Amniotic epithelial cell (primary cell): ENCODE measurements at regions not wholly inside any gene's neighbourhood (a gene's known extent, or its start where the extent isn't known, plus 50 kb on each side); places are given as distances from the start of the nearest gene placed in this dataset.

ENCODE experiments used
- DNase-seq: peaks from one replicate; pipeline ENCODE4 v3.0.0-alpha.2; 2010; ENCODE audit warnings: low read depth

DNA sequence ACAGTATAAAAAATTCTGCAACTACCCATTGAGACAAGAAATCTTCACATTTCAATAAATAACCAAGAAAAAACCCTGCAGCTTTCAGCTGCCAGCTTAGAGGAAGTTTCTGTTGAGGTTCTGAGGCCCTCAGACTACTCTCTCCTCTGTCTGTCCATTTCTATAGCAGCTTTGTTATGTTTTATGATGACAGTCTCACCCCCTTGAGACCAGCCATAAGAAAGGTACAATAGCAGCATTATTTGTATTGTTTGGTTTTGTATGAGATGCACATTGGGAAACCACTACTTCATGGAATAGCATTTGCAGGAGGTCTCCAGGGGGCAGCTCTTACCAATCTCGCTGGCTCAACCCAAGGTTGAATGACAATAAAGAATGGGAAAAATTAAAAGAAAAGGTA, 334.6 kb upstream of the VRK2 start:
- DNase-seq: no peak

DNA sequence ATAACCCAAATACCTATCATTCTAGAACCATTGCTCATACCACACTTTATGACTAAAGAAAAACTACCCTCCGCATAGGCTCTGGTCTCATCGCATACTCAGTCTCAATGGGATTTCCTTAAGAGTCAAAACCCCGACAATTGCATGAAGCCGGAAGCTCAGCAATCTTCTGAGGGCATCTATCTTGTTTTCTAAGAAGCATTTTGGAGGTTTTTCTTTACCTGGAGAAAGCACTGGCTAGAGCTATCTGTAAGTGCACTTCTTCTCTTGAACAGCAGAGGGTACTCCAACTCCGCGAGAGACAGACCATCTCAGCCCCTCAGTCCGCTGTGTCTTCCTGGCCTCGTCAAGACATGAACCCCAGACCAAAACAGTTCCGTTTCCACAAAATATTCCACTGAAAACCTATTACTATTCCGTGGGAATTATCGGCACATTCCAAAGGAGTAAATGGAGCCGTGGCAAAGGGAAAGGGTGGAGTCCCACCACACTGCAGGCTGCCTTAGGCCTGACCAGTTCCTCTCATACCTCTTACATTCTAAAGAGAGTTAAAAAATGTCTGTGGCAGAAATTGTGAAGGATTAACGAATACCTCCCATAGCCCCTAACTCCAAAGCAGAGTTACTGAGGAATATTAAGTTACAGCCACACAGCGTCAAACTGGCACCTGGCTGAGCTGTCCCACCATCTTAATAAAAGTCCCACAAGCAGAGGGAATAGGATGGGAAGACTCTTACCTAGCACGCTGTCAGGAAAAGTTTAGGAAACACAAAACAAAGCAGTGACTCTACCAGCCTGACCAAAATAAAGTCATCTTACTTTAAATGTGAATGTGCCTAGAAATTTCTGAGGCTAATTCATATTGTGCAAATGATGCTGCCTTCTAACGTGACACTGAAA, 325.6 kb upstream of the VRK2 start:
- peak; percentile 53 for DNase-seq

DNA sequence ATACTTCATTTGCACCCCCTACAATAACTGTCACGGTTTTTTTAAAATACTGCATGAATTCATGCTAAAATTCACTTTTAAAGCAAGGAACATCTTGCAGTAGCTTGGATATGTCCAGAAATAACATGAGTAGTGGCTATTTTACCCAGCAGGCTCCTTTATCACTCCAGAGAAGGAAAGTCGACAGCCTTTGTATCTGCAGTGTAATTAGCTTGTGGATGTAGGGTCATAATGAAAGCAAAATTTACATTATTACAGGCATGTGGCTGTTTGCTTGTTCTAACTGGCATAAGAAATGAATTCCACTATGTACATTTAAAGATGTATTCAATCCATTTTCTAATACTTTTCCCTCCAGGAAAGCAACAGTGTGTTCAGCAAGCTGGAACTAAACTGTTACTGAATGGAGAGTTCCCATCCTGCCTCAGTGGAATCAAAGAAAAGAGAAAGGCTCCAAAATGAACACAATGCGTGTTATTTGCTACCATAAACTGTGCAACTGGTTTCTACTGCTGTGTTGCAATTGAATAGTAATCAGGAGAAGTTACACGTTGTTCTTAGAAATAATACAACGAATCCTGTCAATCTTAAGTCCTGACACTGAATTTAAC, 321.2 kb upstream of the VRK2 start:
- no peak for DNase-seq

DNA sequence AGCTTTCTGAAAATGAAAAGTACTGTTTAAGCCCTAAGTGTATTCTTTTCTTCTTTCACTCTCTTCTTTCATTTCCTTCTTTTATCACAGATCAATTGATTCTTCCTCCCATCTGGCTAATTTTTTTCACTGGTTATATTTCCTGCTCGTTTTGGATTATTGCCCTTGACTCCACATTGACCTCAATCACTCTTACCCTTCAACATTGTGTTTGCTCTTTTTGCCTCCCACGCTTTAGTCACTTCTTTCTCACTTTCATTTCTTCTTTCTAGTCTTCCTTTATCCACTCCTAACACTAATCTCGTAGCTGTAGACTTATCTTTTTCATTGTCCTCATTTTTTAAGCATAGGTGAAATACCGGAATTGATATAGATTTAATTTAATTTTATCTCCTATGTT, 320.3 kb upstream of the VRK2 start:
- DNase-seq: no peak

DNA sequence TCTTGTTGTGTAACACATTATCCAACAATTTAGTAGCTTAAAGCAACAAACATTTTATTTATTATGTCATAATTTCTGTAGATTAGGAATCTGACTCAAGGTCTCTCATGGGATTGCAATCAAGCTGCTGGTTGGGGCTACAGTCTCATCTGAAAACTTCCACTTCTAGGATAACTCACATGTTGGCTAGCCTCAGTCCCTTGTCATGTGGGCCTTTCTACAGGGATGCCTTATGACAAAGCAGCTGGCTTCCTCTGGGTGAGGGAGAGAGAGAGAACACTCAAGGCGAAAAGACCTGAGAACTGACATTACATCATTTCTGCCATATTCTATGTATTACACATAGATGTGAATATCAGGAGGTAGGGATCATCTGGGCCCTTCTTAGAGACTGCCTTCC, 317.9 kb upstream of the VRK2 start:
- DNase-seq: peak; percentile 3

DNA sequence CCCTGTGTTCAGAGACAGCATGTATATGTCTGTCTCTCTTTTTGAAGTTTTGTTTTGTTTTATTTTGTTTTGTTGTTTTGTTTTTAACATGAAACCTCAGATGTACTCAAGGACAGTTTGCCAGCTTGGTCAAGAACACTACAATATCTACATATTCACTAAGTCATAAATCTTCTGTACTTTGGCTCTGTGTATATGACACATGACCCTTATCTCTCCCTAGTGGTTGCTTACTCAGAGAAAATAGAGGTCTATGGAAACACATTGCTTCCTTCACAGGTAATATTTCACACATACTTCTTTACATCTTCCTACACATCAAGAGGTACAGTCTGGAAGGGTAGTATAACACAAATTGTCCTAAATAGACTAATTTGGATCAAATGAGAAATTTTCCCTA, 312.6 kb upstream of the VRK2 start:
- peak; percentile 83 for DNase-seq

DNA sequence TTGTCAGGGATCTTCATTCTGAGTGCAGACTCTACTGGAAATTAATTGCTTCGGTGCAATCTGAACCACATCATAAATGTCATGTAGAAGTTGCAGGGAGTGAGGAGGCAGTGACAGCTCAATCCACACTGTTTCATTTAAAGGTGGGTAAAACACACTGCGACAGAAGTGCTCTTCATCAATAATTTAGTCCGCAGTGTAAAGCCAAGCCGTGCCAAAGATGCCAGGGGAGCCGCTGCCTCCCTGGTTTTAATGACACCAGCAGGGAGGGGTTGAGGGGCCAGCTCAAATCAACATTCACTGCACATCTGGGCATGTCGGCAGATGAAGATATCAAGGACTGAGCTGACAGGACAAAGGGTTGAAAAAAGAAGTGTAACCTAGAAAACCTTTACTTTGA, 305.7 kb upstream of the VRK2 start:
- no peak for DNase-seq

DNA sequence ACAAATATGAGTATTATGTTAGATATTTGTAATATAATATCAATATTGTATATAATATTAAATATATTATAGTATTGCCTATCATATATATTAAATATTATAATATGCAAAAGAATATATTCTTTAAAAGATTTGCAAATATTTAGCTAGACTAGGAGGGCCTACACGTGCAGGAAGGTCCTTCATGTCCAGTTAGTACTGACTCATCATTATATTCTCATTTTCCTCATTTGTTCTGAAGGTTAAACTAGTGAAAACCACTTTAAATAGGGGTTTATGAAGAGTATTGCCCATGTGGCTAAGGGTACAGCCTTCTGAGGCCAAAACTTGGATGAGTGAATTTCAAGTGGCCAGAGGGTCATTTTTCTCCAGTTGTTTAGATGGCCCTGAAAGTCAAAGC, 293.0 kb upstream of the VRK2 start:
- no peak for DNase-seq

DNA sequence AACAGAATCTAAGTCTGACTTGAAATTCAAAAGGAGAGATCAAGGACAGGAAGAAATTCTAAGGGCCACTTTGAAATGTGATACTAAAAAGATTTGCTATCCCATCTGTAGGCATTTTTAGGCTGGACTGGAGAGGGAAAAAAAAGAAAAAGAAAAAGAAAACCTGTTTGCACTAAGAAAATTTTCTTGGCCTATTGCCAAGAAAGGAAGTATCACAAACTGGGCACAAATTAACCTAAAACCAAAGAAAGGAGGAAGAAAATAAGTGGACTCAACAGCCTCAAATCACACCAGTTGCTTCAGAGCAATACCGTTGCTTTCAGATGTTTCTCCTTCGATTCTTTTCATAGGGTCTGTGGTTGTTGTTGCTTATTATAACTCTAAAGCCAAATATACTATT, 287.9 kb upstream of the VRK2 start:
- DNase-seq: no peak

DNA sequence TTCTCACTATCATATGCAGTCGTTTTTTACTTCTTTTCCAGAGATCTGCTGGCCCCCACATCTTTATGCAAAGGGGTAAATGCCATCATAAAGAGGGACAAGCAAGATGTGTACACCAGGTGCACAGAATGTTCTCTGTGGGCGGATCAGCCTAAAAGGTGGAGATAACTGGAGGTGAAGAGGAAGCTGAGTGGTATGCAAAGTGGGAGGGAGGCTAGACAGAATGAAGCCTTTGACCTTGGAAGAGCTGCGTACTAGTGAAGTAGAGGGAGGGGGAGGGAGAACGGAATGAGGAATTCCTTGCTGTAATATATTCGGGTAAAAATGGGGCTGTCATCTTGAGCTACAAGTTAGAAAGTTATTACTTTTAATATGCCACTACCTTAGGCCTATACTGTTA, 287.5 kb upstream of the VRK2 start:
- peak; percentile 11 for DNase-seq

DNA sequence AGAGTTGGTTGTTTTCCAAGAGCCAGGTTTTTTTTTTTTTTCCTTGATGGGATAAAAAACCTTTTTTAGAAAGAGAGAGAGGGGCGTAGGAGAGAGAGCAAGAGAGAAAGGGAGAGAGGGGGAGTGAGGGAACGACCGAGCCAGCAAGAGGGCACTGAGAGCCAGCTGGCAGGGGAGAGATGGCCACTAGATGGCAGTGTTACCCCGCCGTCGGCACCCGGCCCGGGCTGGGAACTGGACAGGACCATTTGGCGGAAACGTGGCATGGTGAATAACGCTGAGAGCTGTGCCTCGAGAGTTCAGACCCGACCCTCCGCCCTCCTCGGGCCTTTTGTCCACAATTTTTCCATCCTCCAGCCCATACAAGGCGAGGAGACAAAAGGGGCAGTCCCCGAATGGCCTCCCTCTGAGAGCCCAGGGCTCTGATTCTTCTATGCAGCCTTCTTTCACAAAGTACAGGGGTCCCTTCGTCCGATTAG, 286.7 kb upstream of the VRK2 start:
- peak; percentile 63 for DNase-seq

DNA sequence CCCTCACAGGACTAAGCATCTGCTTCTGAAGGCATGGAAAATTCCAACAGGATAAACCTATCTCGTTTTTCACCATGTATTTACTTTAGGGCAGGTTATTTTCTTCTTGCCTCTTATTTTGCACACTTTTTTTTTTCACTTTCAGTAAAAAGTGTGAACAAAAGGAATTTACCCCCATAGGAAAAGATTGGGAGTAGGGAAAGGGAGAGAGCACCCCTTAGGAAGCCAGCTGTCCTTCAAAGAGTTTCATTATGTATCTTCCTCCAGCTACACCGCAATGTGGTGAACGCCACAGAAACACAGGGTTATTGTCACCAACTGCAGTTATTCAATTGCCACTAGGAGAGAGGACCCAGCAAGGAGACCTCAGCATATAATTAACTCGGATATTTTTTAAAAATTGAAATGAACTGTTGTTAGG, 286.2 kb upstream of the VRK2 start:
- no peak for DNase-seq

DNA sequence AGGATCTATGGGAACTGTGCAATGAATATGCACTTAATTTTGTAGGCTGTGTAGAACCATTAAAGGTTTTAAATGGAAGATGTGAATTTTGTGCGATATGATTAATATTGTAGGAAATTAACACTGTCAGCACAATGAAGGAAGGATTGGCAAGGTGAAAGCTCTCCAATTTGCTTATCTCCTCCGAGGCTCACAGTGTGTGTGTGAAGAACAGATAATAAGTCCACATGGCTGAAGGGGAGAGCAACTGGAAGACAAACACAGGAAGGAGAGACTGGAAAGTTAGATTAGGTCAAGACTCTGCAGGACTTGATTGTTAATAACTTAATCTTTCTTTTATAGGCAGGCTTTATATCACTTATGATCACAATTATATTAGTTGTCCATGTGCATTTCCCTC, 269.7 kb upstream of the VRK2 start:
- DNase-seq: no peak

DNA sequence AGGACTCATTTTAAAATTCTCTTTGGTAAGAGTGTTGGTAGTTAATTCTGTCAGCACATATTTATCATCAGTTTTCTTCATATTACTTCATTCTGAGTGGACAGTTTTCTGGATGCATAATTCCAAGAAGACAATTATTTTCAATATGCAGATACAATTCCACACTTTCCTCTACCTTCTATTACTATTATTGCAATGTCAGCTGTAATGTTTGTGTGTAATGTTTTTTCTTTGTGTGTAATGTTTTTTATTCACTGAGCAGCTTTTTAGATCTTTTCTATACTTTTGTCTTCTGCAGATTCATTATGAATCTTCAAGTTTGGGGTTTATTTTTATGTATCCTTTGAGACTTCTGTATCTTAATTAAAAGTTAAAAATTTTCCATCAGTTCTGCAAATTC, 264.0 kb upstream of the VRK2 start:
- DNase-seq: no peak

DNA sequence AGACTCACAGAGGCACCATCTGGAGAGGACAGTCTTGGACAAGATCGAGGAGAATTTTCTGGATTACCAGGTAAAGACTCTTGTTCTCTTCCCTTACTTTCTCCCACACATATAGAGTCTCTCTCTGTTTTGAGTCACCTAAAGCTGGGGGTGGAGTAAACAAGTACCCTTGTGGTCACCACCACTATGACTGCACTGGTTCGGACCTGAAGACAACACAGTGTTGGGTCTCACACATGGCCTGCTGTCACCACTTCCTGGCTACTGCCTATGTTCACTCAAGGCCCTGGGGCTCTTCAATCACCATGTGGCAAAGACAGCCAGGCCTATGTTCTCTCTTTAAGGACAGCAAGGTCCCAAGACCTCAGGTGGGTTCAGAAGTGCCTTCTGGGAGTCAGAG, 253.3 kb upstream of the VRK2 start:
- no peak for DNase-seq

DNA sequence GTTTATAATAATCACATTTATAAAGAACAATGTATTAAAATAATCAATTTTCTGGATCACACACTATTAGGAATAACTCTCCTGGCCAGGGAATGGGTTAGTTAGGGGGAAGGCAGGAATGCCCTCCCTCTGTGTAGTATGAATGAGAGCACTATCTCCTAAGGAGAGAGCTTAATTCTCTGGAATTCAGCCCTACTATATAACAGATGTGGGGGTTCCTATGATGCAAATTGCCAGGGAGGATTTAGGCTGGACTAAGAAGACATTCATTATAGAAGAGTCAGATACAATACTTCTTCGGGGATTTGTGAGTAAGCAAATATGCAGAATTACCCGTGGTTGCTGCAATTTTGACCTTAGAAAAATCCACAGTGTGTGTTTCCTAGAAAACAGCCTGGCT, 250.1 kb upstream of the VRK2 start:
- peak; percentile 52 for DNase-seq

DNA sequence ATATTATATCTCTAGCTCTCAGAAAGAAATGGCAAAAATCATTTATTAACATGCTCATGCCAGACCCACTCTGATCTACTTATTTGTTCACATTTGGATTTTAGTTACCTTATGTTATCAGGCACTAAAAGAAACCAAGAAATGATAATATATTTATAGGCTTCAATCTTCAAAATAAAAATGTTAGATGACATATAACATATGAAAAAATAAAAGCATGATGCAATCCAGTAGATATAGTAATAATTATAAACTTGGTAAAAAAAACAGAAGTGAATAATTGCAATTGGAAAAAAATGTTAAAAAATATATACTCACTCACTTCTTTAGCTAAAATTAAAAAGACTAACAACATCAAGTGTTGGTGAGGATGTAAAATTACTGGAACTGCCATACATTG, 248.3 kb upstream of the VRK2 start:
- DNase-seq: no peak

DNA sequence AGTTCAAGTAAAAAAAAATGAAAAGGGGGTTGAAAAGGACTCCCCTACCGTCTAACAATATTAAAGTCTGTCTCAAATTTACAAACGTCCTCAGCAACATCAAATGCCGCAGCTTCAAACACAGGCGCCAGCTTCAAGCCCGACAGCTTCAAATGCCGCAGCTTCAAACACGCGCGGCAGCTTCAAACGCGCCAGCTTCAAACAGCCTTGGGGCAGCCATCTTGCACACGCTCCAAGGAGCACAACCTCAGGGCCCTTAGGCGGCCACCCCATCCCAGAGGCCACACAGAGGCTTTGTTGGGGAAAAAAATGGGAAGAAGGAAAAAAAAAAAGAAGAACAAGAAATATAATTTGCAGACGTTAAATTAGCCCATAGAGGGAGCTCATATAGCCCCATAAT, 244.4 kb upstream of the VRK2 start:
- DNase-seq: no peak

DNA sequence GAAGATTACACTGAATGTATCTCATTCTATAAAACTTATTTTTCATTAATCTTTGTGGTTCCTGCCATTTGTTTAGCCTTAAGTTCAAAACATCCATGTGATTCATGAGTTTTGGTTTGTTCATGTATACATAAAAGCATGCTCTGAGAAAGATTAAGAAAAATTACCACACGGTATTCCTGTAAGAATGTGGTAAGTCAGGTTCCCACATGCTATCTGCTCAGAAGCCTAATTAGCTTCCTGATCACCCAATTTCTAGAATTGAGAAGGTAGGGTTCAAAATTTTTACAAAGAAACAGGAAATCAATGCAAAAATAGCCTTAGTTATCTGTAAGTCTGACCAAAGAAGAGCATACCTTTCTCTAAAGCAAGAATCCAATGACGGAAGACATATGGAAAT, 241.6 kb upstream of the VRK2 start:
- DNase-seq: no peak

DNA sequence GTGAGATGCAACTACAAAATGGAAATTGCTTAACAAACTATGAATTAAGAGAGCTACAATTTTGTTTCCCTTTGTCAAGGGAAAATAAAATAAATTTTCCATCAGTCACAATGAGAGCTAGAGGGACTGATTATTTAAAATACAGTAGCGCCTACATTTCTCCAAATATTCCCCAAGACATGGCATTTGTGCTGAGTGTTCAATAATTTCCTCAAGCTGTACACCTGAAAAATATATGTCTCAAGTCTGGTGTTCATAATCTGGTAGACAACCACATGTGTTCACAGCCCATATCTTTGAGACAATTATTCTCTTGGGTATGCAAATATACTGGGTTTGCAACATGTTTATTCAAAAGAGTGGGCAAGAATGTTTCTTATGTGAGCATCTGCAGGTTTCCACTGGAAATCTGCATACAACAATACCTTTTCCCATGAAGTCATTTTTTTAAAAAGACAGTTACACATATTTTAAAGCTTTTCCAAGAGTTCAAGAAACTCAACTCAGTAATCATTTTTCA, 240.1 kb upstream of the VRK2 start:
- no peak for DNase-seq

DNA sequence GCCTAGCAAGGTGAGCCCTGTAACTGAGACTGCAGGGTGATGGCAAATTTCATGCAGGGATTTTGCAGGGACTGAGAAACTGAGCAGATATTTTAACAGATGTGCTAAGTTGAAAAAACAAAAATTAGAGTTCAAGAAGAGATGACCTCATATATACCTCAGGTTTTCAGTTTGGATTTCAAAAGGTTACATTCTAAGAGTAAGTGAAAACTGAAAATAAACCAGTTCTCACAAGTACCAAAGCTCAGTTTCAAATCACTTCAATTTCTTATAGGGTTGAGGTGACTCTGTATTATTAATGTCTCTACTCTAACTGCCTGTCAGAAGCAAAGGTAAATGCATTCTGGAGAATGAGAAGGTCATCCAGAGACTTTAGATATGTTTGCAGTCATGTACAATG, 237.4 kb upstream of the VRK2 start:
- DNase-seq: no peak

DNA sequence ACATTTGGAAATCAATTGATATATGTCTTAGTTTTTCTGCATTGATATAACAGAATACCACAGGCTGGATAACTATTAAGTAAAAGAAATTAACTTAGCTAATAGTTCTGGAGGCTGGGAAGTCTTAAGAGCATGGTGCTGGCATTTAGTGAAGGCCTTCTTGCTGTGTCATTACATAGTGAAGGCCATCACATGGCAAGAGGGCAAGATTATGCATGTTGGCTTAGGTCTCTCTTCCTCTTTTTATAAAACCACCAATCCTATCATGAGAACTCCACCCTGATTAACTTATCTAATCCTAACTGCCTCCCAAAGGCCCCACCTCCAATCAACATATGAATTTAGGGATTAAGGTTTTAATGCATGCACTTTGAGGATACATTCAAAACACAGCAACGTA, 225.5 kb upstream of the VRK2 start:
- no peak for DNase-seq

DNA sequence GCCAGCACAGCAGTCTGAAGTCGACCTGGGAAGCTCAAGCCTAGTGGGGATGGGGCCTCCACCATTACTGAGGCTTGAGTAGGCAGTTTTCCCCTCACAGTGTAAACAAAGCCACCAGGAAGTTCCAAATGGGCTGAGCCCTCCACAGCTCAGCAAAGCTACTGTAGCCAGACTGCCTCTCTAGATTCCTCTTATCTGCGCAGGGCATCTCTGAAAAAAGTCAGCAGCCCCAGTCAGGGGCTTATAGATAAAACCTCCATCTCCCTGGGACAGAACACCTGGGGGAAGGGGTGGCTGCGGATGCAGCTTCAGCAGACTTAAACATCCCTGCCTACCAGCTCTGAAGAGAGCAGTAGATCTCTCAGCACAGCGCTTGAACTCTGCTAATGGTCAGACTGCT, 218.4 kb upstream of the VRK2 start:
- no peak for DNase-seq

DNA sequence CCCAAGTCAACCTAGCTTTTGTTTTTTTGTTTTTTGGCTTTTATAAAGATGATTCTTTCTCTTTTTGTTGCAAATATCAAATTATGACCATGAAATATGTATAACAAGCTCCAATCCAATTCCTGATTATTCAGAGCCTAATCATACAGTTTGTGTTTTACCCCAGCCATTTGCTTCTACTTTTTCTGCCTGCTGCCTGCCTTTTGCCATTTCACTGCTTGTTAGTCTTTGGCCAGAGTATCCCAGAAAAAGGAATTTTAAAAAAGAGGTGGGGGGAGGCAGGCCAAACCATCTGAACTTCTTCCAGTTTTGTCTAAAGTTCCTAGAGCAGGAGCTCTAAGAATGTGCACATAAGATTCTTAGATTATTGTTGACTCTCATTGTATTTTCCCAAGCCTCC, 211.9 kb upstream of the VRK2 start:
- DNase-seq: no peak
